GM21423 (cell line): ENCODE measurements at regions not wholly inside any gene's neighbourhood (a gene's known extent, or its start where the extent isn't known, plus 50 kb on each side); places are given as distances from the start of the nearest gene placed in this dataset.

Experiments used
- ATAC-seq: cut with Tn5 transposase; IDR thresholded peaks from one replicate; pipeline ENCODE4 v1.9.1; 2021; ENCODE audit warnings: mild to moderate bottlenecking, moderate library complexity; ENCODE audit not compliant: unreplicated experiment

DNA sequence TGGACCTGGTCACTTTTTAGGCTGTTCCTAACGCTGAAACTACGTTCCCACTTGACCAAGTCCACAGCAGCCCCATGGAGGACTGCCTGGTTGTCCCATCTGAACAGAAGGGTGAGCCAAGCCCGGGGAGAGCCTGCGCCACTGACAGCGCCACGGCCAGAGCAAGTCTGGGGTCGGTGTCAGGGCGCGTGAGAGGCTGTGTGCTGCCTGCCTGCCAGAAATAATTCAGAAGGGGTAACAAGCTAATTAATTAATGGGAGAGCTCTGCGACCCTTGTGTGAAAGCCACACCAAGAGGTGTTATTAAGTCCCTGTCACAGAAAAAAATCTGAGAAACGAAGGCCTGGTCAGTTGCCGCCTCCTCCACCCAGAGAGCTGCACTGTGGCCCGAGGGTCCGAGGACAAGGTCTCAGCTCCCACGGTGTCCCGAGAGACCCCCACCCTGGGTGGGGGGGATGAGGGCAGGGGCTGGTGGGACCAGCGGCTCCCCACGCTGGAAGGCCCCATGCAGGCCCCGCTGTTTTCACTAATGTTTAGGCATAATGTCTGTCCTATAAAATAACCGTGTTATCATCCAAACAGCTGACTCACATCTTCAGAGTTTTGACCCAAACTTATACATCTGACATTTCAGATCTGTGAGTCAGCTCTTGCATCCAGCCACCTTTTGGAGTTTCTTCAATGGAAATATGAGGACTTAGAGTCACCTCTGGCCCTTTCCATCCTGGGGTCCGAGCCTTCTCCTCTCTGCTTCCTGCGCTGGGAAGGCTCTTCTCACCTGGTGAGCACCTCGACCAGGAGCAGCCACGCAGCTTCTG is 58.5 kb downstream of the DLL1 start:
- no peak for ATAC-seq

DNA sequence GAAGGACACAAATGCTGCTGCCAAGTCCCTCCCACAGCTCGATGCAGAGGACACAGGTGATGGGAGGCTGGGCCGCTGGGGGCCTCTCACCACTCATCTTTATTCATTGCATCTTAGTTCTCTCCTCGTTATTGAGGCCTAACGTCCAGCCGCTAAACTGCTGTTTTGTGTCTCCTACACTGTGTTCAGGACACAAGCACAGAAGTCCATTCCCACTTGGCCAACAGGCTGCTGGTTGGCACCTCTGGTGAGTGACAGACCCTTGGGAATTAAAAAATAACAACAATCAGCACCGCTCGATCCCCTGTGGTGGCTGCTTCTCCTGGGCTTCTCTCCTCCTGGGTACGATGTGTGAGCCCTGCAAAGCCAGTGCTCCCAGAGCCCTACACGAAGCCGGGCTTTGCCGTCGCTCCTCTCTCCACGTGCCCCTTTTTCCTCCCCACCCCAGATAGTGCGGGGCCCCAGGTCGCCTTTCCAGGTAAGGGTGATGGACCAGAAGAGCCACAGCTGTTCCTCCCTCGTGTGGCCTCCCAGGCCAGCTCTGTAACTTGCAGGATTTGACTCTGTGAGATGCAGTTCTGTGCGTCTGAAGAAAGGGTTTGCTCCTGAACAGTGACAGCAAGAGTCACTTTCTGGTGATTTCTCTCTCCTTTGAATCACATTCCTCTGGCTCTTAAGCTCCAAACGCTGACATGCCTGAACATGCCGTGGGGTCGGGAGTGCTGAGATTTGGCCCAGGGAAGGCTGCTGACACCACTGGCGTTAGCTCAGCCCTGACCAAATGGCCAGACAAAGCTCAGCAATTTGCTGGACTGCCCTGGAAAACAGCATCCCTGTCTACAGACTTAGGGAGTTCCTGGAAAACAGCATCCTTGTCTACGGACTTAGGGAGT is 59.3 kb downstream of the DLL1 start:
- ATAC-seq: no peak

DNA sequence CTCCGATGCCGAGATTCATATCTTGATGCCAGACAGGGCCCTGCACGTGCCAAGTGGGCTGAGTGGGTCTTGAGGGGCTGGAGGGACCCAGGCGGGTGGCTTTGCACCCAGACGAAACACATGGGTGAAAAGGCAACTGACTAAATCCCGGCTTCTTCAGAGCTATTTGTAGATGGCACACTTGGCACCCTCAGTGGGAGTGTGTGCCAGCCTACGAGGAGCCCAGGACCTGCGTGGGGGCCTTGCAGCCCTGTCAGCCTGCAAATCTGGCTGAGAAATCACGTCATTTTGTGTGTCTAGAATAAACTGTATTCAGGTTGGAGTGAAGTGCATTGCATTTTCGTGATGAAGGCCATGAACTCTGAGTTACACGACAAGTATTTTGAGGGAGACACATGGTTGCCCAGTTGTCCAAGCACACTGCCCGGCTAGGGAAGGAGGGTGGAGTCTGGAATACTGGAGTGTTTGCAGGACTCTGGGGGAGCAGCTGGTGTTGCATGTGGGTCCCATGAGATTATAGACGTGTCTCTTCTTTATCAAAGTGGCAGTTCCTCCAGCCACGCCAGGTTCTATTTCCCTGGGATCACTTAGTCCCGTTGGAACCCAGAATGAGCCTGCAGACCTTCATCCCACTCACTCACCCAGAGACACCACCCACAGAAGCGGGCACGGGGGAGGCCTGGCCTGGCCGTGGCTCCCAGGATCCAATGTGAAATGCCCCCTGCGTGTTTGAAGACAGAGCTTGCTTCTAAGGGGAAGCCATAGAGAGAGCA is 60.2 kb downstream of the DLL1 start:
- ATAC-seq: no peak

GRCh38 chr6:170229851-170230519 is 60.9 kb downstream of the DLL1 start:
- ATAC-seq: no peak

GRCh38 chr6:170229396-170229795 is 61.5 kb downstream of the DLL1 start:
- ATAC-seq: no peak

GRCh38 chr6:170228946-170229310 is 62.0 kb downstream of the DLL1 start:
- ATAC-seq: no peak

DNA sequence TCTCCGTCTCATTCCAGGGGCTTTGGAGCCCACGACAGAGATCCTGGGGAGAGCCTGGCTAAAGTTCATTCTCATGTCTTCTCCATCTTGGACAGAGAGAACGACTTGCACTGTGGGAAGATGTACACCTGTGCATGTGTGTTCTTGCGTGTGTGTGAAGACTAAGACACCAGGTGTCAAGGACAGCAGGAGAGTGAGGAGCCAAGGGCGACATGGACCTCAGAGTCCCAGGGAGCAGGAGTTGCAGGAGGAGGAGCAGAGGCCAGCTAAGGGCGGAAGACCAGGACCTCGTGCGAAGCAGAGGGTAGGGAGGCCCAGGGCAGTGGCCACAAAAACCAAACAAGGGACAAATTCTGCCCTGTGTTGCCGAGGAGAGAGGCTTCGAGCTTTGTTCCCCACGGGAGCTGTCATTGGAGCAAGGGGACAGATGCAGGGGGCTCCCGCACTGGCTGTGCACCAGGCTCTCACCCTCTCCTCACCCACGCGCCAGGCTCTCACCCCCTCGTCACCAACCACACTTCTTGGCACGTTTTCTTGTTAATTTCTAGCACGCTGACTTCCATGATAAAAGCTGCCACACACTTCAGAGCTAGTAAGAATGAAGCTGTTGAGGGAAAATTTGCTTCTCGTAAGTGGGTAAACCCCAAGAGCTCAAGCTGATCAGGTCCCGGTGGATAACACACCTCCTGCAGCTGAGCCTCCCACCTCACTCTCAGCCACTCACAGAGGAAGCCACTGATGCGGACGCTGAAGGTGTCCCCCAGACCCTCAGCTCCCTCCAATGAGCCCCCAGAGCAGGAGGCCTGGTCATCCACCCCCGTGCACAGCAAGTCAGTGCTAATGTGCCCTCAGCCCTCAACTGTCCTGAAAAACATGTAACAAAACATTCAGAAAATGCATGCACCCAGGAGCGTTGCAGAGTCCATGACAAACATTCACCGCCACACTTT is 62.6 kb downstream of the DLL1 start:
- ATAC-seq: no peak

DNA sequence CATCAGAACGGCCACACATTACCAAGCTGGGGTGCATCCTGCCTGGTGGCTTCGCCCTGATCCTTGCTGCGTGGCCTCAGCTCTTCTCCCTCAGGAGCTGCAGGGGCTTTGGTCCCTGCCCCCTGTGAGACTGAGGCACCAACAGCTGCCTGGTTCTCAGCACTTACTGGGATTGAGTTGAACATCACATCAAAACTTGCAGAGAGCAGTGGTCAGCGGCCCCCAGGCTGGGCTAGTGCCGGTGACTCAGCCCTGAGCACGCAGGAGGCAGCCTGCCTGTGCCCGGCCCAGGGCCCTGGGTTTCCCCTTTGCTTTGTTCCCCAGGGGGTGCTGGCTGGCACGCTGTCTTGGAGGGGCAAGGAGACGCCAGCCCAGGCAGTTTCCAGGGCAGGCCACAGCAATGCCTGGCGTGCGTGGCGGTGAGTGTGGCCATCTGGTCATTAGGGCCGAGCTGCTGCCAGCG is 63.3 kb downstream of the DLL1 start:
- no peak for ATAC-seq

DNA sequence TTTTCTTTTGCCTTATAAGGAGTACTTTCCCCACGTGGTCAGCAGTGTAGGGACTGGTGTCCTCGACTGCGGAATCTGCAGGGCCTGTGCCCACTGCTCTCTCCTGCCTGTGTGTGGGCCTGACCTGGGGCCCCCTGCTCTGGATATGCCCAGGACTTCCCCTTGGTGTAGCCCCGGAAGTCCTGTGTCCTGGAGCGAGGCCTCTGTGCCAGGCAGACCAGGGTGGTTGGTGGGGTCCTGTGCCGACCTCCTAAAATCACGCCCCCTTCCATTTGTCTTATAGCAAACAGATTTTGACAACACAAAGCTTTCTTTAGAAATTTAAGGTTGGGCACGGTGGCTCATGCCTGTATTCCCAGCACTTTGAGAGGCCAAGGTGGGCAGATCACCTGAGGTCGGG is 64.2 kb downstream of the DLL1 start:
- ATAC-seq: no peak

DNA sequence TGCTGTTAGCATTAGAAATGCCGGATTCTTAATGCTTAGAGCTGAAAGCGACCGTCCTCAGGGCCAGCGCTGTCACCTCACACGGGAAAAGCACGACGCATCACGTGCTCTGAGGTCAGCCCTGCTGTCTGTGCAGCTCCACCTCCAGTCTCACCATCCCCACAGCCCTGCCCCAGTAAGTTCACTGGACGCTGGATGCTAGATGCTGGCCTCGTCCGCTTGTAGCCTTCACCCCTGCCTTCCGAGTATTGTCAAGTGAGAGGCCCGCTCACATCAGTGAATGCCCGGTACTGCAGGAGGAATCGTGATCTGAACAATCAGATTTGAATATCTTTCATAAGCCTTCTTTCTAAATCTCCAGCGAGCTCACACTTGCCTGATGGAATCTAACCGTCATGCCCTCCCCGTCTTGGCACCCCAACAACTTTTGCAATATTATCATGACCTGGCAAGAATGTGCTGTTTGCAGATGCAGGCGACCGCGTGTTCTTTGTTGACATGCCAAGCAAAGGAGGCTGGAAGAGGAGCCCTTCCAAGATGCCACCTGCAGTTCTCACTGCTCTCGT is 64.9 kb downstream of the DLL1 start:
- ATAC-seq: no peak

- ATAC-seq: no peak
These were observed 65.9 kb downstream of the DLL1 start for GRCh38 chr6:170224694-170225660.

DNA sequence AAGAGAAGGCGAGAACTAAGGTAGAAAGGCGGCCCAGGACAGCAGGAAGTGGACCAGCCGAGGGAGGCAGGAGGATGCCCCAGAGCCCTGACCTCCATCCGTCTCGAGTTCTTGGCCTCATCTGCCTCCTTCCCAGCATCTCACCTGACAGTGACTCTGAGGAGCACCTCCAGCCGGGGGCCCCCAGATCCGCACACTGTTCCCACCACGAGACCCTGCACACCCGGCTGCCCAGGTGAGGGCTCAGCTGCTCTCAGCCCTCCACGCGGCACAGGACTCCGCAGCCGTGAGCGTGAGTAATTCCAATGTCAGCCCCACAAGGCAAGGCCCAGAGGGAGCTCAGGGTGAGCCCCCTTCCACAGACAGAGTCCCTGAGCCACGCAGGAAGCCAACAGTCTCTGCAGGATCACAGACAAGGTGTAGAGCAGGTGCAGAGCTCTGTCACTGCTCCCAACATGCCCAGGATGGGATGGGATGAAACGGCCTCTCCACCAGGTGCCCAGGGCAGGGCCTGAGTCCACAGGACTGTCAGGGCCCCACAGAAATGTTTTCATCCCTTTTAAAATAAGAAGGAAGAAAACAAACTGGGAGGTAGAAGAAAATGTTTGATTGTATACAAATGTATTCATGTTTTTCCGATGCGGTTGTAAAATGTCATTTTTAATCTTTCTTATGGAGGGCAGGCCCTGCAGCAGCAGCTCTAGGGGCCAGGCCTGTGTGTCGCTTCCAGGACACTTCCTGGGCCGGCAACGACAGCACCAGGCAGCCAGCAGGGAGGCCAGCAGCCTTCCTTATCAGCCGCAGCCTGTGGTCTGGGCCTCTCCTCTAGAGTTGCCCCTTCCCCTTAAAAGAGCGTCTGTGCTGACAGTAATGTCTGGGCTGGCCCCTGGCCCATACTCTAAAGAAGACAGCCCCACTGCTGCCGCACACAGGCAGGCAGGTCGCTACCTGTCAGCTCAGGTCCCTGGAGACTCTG is 66.9 kb downstream of the DLL1 start:
- no peak for ATAC-seq

- no peak for ATAC-seq
These were observed 68.1 kb downstream of the DLL1 start for GRCh38 chr6:170222498-170223471.

- ATAC-seq: no peak
These were observed 69.0 kb downstream of the DLL1 start for GRCh38 chr6:170221753-170222400.

DNA sequence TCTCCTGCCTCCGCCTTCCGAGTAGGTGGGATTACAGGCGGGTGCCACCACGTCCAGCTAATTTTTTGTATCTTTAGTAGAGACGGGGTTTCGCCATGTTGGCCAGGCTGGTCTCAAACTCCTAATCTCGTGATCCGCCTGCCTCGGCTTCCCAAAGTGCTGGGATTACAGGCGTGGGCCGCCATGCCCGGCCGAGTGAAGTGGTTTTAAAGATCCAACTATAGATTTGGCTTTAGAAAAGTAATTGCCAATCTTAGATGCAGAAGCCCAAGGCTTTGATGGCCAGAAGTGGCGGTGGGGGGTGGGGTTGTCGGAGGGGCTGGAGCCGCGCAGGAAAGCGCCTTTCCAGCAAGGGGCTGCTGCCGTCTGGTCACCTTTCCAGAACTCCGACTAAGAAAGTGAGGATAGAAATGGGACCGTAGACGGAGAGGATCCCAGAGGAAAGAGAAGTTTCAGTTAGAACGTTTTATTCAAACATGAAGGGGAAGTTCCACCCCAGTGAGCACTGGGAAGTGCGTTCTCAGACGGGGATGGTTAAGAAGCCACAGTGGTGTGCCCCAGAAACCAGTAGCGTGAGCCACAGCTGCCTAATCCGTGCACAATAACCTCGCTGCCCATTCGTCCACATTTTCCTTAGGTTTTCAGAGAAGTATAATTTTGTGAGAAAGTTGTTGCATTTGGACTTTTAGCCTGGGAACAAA is 69.7 kb downstream of the DLL1 start:
- ATAC-seq: no peak
